Activated naive CD4-positive, alpha-beta T cell treated with anti-CD3 and anti-CD28 coated beads, Interleukin-2, amount 50 U/mL, for 72 hours (primary cell): ENCODE measurements at regions not wholly inside any gene's neighbourhood (a gene's known extent, or its start where the extent isn't known, plus 50 kb on each side); places are given as distances from the start of the nearest gene placed in this dataset.
"Not testable (repeated sequence)": the region's sequence is repeated elsewhere in the genome, so short reads cannot be mapped to it uniquely, and the experiment has no call there.

Experiments used
- ATAC-seq, 2 donors: fragments of 150-1000 bp; cut with Tn5 transposase; 2 replicates each; pipeline ENCODE4 v1.10.0; 2021; ENCODE audit warnings: mild to moderate bottlenecking in 2 of 2, moderate library complexity in 2 of 2
- DNase-seq, 2 donors: peaks; one replicate each; pipeline ENCODE4 v3.0.0; 2021 to 2022; ENCODE audit warnings: low spot score in 2 of 2
- H3K27ac Mint-ChIP-seq, 2 donors: one replicate each; pipeline ENCODE4 v1.8.0; 2022; ENCODE audit warnings: mild to moderate bottlenecking in 2 of 2, mixed read lengths in 2 of 2
- H3K36me3 Mint-ChIP-seq, 2 donors: one replicate each; pipeline ENCODE4 v1.8.0; 2022; ENCODE audit warnings: mixed read lengths in 2 of 2
- H3K9me3 Mint-ChIP-seq, 2 donors: one replicate each; pipeline ENCODE4 v1.8.0; 2022; ENCODE audit warnings: mixed read lengths in 2 of 2

DNA sequence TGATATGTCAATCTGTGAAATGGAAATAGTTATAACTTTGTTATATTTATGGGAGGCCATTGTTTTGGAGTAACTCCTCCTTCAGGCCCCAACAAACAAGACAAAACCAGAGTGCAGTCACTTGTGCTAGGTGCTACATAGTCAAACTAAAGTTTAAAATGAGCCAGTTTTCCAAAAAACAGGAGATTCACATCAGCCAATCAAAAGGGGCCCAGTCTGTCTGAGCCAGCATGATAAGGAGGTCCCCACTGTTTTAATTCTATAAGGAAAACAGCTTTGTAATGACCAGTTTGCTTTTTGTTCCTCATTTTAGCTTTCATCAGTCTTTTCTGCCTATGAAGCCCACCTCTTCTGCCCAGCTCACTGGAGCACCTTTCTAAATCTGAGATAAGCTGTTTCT, 94.7 kb upstream of the SLC7A14 start:
- H3K9me3 Mint-ChIP-seq, result no peaks in the 10 kb centered on the region
- no peak for ATAC-seq

DNA sequence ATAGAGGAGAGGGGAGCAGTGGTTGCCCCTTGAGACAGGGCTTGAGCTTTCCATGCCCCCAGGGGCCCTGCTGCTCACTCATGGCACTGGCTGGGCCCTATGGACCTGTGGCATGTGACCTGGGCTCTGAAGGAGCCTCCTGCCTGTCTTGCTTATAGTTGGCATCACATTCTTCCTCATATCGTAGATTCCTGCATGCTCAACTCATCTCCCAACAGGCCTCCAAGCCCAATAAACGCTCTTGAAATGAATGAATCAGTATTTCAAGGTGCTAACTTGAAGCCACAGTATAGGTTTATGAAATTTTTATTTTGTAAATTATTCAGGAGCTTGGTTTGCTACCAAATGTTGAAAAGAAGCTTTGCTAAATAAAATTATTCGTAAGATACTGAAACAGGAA, 93.3 kb upstream of the SLC7A14 start:
- H3K27ac Mint-ChIP-seq, result no peak overlapping the region
- no peak for DNase-seq
- no peaks in the 10 kb centered on the region for H3K9me3 Mint-ChIP-seq
- no peak for ATAC-seq
- no peaks in the 10 kb centered on the region for H3K36me3 Mint-ChIP-seq

More for the DNA sequence above, 94.7 kb upstream of the SLC7A14 start:
- Mint-ChIP-seq H3K27ac (no peak overlapping the region), H3K36me3 (no peaks in the 10 kb centered on the region)
- DNase-seq, result no peak

DNA sequence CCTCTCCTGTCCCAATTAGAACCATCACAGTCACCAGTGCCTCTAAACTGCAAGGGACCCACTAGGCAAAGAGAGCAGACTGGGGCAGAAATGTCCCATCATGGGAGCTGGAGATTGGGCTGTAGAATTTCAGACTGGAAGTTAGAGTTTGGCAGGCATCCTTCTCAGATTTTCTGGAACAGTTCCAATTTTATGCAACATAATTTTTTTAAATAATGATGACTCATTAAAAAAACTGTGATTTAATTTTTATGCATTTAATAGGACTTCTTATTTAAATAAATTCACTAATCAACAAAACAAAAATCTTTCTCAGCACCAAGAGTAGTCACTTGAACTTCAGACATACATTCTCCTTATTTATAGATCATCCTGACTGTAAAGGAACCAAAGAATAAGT, 84.6 kb upstream of the SLC7A14 start:
- DNase-seq, result no peak
- peaks cover 6 to 12% of the 10 kb centered on the region in 2 donors for H3K36me3 Mint-ChIP-seq
- no peak for ATAC-seq
- H3K9me3 Mint-ChIP-seq, result peaks cover 7 to 9% of the 10 kb centered on the region in 2 donors
- no peak overlapping the region for H3K27ac Mint-ChIP-seq

DNA sequence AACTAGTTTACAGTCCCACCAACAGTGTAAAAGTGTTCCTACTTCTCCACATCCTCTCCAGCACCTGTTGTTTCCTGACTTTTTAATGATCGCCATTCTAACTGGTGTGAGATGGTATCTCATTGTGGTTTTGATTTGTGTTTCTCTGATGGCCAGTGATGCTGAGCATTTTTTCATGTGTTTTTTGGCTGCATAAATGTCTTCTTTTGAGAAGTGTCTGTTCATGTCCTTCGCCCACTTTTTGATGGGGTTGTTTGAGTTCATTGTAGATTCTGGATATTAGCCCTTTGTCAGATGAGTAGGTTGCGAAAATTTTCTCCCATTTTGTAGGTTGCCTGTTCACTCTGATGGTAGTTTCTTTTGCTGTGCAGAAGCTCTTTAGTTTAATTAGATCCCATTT, 77.1 kb upstream of the SLC7A14 start:
- not testable (repeated sequence) for H3K27ac Mint-ChIP-seq, H3K9me3 Mint-ChIP-seq, H3K36me3 Mint-ChIP-seq, DNase-seq, ATAC-seq

DNA sequence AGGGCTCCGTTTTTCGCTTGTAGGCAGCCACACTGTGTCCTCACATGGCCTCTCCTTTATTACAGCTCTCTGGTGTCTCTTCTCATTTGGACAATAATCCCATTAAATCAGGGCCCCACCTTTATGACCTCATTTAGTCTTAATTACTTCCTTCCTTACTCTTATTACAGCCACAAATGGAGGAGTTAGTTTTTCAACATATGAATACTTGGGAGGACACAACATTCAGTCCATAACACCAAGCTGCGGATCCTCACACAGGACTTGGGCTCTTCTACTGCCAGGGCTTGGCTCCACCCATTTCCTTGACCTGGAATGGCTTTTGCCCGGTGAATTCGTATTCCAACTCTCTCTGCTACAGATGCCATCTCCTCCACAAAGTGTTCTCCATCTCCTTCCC, 74.3 kb upstream of the SLC7A14 start:
- DNase-seq, result no peak
- H3K9me3 Mint-ChIP-seq, result no peaks in the 10 kb centered on the region
- peak overlapping the region in 1 of 2 donors; percentile 8 for H3K27ac Mint-ChIP-seq
- no peaks in the 10 kb centered on the region for H3K36me3 Mint-ChIP-seq
- no peak for ATAC-seq

DNA sequence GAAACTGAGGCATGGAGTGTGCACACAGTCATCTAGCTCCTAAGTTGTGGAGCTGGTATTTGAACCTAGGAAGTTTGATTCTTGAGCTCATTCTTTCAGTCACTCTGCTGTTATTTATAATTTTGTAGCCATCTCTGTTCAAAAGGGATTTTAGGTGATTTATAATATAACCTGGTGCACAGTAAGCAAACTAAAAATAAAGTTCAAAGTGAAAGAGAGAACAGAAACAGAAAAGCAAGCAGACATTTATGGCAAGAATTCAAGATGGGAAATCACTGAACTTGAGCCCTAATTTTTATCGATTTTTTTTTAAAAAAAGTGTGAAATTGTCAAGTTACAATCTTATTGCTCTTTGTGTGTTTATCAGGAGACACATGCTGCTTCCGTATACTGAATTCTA, 71.4 kb upstream of the SLC7A14 start:
- DNase-seq (no peak), ATAC-seq (no peak)
- Mint-ChIP-seq H3K36me3 (no peaks in the 10 kb centered on the region), H3K27ac (no peak overlapping the region), H3K9me3 (no peaks in the 10 kb centered on the region)

DNA sequence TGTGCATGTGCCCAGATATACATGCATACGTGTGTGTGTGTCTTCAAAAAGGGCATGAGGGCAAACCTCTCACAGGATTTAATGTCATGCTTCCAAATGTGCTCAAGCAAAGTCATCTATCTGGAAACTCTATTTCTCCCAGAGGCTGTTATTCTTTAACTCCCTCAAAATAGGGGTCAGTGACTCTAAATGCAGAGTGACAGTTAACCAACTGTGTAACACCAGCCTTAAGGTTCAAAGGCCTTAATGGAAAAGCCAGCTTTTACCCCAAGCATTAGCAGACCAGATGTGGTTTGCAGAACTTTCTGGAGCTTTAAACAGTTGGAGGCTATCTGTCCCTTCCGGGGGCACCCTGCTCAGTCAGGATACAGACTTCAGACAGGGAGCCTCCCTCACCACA, 70.4 kb upstream of the SLC7A14 start:
- H3K36me3 Mint-ChIP-seq, result no peaks in the 10 kb centered on the region
- H3K9me3 Mint-ChIP-seq, result no peaks in the 10 kb centered on the region
- ATAC-seq, result no peak
- no peak overlapping the region for H3K27ac Mint-ChIP-seq
- DNase-seq, result no peak

DNA sequence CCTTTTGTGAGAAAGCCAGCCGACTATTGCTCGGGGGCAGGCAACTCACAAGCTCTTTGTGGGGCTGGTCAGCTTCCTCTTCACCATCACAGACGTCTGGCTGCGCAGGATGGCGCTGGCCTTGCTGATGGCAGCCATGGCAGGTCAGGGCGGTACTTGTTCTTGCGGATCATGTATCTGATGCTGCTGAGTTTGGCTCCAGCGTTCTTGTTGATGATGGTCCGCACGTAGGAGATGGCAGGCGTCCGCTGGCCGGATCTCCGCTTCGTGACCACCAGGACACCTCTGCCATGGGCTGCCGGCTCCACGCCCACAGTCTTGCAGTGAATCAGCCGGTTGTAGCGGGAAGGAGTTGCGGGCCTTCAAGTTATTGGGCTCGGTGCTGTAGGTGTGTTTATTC, 67.9 kb upstream of the SLC7A14 start:
- Mint-ChIP-seq H3K36me3 (no peaks in the 10 kb centered on the region), H3K9me3 (no peaks in the 10 kb centered on the region), H3K27ac (no peak overlapping the region)
- DNase-seq (no peak), ATAC-seq (no peak)

DNA sequence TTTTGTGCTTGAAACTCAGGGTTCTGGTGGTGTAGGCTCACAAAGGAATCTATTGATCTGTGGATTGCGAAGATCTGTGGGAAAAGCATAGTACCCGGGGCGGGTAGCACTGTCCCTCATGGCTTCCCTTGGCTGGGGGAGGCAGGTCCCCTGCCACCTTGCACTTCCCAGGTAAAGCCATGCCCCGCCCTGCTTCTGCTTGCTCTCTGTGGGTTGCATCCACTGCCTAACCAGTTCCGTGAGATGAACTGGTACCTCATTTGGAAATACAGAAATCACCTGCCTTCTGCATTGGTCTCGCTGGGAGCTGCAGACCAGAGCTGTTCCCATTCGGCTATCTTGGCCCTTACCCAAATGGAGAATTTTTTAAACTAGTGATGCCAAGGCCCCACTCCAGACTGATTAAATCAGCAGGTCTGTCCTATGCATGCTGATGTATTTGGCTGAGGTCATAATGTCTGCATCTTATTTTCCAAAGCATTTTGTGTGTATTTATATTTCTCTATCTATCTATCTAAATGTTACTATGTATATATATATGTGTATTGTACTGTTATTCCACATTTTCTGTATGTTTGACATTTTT, 65.5 kb upstream of the SLC7A14 start:
- H3K27ac Mint-ChIP-seq, result no peak overlapping the region
- no peak for DNase-seq
- ATAC-seq, result no peak
- no peaks in the 10 kb centered on the region for H3K9me3 Mint-ChIP-seq
- H3K36me3 Mint-ChIP-seq, result no peaks in the 10 kb centered on the region

DNA sequence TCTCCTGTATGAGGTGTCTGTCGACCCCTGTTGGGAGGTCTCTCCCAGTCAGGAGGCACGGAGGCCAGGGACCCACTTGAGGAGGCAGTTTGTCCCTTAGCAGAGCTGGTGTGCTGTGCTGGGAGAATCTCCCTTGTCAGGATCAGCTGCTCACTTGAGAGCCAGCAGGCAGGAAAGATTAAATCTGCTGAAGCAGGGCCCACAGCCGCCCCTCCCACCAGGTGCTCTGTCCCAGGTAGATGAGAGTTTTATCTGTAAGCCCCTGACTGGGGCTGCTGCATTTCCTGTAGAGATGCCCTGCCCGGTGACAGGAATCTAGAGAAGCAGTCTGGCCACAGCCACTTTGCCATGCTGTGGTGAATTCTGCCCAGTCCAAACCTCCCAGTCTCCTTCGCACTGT, 64.7 kb upstream of the SLC7A14 start:
- ATAC-seq, H3K9me3 Mint-ChIP-seq, H3K36me3 Mint-ChIP-seq, DNase-seq: not testable (repeated sequence)
- H3K27ac Mint-ChIP-seq, result peak overlapping the region in 1 of 2 donors; percentile 63

DNA sequence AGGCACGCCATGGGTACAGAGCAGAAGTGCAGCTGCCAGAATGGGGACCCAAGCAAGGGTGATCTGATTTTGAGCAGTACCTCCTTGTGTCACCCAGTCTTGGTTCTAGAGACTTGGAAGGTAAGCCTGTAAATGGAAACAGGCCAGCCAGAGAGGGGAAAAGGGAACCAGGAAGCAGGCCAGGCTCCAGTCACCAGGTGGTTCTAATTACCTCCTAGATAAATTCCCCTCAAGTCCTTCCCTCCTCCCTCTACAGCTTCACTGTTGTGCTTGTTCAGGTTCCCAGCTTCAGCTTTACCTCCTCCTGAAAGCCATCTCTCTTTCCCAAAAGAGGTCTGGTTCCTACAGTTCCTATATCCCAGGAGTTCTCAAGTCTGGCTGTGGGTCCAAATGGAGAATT, 58.8 kb upstream of the SLC7A14 start:
- Mint-ChIP-seq H3K27ac (no peak overlapping the region), H3K9me3 (no peaks in the 10 kb centered on the region), H3K36me3 (peaks cover 0 to 6% of the 10 kb centered on the region in 2 donors)
- DNase-seq (no peak), ATAC-seq (no peak)

DNA sequence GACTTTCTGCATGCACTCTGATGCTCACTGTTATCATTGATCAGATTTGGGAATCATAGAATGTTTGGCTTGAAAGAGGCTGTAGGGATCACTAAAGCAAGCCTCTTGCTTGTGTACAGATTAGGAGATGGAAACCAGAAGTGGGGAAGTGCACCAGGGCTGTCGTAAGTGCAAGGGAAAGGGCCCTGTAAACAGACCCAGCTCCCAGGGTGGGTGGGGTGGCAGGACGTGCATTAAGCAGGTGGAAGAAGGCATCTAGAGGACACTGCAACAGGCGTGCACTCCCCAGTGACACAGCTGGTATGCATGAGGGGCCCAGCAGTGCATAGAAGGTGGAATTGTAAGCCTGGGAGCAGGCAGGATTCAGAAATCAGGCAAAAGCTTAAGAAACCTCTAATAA, 58.0 kb upstream of the SLC7A14 start:
- no peaks in the 10 kb centered on the region for H3K9me3 Mint-ChIP-seq
- H3K36me3 Mint-ChIP-seq, result peaks cover 0 to 6% of the 10 kb centered on the region in 2 donors
- no peak for DNase-seq
- ATAC-seq, result no peak
- H3K27ac Mint-ChIP-seq, result no peak overlapping the region

DNA sequence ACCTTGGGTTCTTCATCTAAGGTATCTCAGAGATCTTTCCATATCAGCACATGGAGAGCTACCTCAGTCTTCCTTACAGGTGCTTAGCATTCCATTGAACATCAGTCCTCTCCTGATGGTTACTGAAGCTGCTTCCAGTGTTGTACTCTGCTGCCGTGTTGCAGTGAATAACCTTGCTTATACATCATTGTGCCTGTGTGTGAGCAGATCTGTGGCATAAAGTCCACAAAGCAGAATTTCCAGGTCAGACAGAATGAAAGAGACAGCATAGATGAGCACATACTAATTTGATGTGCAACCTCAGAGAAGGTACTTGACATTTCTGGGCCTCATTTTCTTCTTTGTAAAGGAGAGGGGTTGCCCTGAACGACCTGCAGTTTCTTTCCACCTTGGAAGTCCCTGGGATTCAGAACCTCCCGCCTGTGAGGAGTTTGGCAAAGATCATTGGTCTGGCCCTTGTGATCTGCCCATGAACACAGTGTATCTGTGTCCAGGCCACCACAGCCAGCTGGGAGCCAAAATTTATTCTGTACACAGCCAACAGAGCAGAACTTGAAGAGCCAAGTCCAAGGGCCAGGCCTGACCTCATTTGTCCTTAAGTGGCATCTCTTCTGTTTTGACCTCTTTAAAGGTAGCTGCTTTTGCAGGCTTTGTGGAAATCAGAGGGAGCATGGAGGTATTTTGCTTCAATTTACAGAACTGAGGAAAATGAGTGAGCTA, 57.2 kb upstream of the SLC7A14 start:
- peaks cover 0 to 6% of the 10 kb centered on the region in 2 donors for H3K36me3 Mint-ChIP-seq
- DNase-seq (no peak), ATAC-seq (no peak)
- H3K27ac Mint-ChIP-seq, result no peak overlapping the region
- H3K9me3 Mint-ChIP-seq, result no peaks in the 10 kb centered on the region

DNA sequence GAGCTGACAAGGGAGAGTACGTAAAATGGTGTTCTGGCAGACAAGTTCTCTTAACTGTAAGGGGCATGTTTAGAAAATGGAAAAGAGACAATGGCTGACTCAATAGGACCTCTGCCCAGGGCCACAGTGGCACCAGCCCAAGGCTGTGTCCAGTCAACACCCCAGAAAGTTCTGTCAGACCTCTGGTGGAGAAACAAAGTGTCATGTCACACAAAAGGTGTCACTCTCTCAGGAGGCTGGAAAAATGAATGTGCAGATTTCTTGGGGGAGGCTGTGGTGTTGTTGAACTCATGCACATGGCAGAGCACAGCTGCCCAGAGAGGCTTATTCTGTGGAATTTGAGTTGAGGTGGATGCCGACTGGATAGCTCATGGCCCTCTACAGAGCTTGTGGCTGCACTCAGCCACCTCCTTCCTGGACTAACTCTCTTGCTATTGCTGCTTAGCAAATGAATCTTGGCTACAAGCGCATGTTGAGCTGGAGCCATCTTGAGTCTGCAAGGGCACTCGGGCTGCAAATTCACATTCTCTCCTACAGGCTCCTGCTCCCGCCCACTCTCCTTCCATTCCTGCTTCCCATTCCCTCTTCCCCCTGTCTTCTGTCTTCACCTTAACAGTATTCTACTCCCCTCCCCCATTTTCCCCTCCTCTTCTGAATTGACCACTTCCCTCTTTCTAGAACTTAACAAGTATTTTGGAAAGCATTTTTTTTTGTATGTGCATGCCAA, 55.8 kb upstream of the SLC7A14 start:
- Mint-ChIP-seq H3K27ac (no peak overlapping the region), H3K36me3 (peaks cover 0 to 6% of the 10 kb centered on the region in 2 donors), H3K9me3 (no peaks in the 10 kb centered on the region)
- DNase-seq, result no peak
- ATAC-seq, result no peak

DNA sequence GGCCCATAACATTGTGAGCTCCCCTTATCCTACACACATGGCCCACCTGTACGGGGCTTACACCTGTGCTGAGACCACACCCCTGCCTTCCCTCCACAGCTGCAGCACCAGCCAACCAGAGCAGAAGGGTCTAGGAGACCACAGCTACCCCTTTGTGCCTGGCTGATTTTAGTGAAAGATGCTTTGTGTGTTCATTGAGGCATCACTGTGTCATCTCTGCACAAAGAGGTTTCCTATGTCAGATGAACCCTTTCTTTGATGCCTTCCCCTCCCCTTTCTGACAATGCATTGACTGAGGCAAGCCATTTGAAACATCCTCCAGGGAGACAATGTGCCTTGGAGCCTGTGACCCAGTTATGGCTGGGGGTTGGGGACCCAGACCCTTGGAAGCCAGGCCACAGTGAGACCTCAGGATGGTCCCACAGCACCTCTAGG, 54.9 kb upstream of the SLC7A14 start:
- no peak for ATAC-seq
- DNase-seq, result no peak
- no peaks in the 10 kb centered on the region for H3K9me3 Mint-ChIP-seq
- no peak overlapping the region for H3K27ac Mint-ChIP-seq
- peaks cover 0 to 6% of the 10 kb centered on the region in 2 donors for H3K36me3 Mint-ChIP-seq

DNA sequence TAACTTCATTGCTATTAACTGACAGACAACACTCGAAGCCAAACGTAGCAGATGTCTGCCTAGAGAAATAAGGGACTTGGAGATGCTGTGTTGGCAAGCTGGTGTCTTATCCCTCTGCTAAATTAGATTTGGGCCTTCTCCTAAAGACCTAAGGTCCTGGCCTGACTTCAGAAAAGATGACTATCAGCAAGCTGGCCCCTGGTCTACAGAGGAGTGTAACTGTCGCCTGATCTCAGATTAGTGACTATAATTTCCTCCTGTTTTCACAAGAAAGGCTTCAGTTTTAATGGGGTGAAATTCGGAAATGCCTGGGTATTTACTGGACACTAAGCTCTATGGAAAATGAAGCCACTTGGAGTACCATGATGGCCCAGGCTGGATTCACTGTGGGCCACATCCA, 53.1 kb upstream of the SLC7A14 start:
- ATAC-seq, result no peak
- Mint-ChIP-seq H3K9me3 (no peaks in the 10 kb centered on the region), H3K36me3 (peaks cover 0 to 5% of the 10 kb centered on the region in 2 donors), H3K27ac (no peak overlapping the region)
- no peak for DNase-seq

DNA sequence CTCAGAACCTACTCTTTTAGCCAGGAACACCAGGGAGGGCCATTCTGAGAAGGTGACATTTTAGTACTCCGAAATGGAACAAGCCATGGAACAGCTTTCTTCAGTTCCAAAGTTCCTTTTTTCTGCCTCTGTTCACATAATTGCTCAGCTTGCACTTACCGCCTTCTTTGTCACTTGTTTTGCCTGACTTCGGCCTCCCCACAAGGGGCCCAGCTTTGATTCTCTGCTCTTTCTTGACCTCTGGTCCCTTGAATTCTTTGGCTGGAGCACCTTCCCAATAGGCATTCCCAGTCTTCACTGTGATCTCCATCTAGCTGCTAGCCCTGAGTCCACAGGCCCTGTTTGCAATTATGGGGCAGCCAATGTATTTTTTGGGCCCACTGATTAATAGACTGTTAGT, 51.4 kb upstream of the SLC7A14 start:
- ATAC-seq, result no peak
- no peaks in the 10 kb centered on the region for H3K36me3 Mint-ChIP-seq

More for the DNA sequence above, 51.4 kb upstream of the SLC7A14 start:
- H3K9me3 Mint-ChIP-seq, result no peaks in the 10 kb centered on the region
- DNase-seq, result no peak
- no peak overlapping the region for H3K27ac Mint-ChIP-seq
